T47D (cell line): ENCODE measurements at regions not wholly inside any gene's neighbourhood (a gene's known extent, or its start where the extent isn't known, plus 50 kb on each side); places are given as distances from the start of the nearest gene placed in this dataset.
"Not testable (repeated sequence)": the region's sequence is repeated elsewhere in the genome, so short reads cannot be mapped to it uniquely, and the experiment has no call there.

Experiments used
- DNase-seq, 2 experiments: peaks; one replicate each; pipeline versions ENCODE4 v3.0.0 to v3.0.0-alpha.2; 2011 to 2012; ENCODE audit warnings: low read depth in 1 of 2, low spot score in 1 of 2
- JUND ChIP-seq: IDR thresholded peaks from 2 replicates; pipeline ENCODE4 v1.6.1; 2012; ENCODE audit warnings: low read depth
- in situ Hi-C: cut with HindIII; loops from 2 replicates; pipeline ENCODE4 v1.10.0; 2016; ENCODE audit warnings: low sequenced_read_pairs, low pct_unique_long_range_greater_than_20kb

DNA sequence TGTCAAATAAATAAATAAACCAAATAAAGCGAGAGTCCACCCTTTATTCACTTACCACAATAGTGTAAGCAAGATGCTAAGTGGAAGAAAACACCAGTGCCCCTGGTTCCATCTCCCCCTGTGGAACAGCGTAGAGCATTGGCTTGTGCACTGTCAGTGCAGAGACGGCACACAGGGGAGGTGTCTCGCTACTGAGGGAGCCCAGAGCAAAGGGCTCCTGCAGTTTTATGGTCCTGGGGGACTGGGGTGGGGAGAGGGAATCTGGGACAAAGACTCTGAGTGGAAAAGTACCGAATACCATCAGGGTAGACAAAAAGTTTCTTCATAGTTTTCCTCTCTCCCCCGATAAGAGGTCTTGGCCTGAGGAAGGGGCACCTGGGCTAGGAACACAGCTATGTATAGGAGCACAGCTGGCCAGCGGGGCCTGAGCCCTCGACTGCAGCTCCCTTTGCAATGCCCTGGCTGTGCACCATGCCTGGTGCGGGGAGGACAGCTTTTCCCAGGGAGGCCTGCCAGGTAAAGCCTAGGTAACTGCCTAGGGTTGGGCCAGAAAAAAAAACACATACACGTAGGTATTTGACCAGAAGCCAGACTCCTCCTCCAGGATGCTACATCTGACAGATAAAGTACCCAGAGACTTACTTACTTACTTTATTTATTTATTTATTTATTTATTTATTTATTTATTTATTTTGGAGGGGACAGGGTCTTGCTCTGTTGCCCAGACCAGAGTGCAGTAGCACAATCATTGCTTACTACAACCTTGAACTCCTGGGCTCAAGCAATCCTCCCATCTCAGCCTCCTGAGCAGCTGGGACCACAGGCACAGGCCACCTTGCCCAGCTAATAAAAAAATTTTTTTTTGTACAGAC lies 88.8 kb upstream of the KIF5B start:
- DNase-seq, result no peak
- in situ Hi-C loops, result no loop called here
- no peak for TF ChIP-seq JUND

DNA sequence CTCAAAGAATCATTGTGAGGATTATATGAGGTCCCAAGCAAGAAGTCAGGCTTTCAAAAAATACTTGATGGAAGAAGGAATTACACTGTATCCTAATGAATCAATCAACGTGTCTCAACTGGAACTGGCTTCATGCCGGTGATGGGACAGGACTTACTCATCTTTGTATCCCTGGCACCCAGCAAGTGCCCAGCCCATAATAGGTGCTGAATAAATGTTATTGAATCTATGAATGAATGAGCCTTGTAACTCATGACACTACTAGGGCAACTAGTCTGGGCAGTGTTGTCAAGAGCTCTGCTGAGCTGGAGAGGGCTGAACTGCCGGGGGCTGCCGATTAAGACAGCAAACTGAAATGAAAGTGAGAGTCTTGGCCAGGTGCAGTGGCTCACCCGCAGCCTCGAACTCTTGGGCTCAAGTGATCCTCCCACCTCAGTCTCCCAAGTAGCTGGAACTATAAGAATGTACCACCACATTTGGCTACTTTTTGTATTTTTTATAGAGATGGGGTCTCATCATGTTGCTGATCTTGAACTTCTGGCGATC lies 87.2 kb upstream of the KIF5B start:
- no peak for DNase-seq
- no peak for TF ChIP-seq JUND
- in situ Hi-C loops, result no loop called here

DNA sequence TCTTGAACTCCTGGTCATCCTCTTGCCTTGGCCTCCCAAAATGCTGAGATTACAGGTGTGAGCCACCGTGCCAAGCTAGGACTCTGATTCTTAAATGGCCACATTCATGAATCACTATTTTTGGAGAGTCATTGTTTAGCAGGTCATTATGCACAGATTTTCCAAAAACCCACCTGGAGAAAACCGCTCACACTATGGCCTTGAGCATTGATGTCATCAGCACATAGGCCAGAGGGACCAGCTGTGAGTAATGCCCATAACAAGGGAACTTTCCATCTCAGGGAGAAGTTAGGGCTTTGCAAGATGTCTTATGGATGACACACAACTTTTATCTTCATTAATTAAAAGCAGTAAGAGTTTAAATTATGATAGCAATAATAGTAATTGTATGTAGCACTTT lies 86.4 kb upstream of the KIF5B start:
- DNase-seq, result no peak
- in situ Hi-C loops, result no loop called here
- no peak for TF ChIP-seq JUND

DNA sequence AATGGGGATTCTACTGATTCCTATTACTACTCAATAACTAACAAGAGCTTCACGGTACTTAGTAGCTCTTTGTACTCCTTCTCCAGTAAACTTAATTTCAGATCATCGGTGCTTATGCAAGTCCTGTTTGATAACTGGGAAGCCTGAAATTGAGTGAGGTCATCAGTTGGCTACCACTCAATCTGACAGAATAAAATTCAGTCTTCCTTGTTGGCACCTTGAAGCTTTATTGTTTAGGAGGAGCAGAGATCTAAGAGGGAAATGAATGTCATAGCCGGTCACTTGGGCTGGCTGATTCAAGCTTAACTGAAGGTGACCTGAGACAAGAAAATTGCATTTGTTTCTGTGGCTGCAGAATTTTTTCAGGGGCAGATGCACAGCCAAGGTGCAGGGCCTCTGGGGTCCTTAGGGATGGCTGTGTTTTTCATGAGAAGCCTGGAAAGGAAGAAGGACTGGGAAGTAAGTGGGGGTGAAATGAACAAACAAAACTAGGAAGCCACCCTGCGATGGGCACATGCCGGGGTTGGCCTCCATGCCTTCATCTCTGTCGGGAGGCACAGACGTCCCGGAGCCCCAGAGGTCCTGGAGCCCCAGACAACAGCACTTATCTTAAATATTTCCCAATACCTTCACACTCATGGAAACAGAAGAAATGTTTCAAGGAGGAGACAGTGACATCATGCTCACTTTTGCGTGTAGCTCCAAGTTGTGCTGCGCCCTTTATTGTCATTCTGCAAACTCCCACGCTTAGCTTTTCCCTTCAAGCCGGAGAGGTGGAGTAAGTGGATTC lies 85.0 kb upstream of the KIF5B start:
- in situ Hi-C loops, result no loop called here
- no peak for TF ChIP-seq JUND
- no peak for DNase-seq

DNA sequence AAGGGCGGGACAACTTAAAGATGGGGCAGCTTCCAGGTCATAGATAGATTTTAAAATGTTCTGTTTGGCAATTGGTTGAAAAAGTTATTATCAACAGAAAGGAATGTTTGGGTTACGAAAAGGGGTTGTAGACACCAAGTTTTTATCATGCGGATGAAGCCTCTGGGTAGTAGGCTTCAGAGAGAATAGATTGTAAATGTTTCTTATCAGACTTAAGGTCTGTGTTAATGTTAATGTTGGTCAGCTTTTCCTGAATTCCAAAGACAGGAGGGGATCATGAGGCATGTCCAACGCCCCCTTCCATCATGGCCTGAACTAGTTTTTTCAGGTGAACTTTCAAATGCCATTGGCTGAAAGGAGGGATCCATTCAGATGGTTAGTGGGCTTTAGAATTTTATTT lies 84.2 kb upstream of the KIF5B start:
- DNase-seq, result no peak
- TF ChIP-seq JUND, result no peak
- in situ Hi-C loops, result no loop called here

DNA sequence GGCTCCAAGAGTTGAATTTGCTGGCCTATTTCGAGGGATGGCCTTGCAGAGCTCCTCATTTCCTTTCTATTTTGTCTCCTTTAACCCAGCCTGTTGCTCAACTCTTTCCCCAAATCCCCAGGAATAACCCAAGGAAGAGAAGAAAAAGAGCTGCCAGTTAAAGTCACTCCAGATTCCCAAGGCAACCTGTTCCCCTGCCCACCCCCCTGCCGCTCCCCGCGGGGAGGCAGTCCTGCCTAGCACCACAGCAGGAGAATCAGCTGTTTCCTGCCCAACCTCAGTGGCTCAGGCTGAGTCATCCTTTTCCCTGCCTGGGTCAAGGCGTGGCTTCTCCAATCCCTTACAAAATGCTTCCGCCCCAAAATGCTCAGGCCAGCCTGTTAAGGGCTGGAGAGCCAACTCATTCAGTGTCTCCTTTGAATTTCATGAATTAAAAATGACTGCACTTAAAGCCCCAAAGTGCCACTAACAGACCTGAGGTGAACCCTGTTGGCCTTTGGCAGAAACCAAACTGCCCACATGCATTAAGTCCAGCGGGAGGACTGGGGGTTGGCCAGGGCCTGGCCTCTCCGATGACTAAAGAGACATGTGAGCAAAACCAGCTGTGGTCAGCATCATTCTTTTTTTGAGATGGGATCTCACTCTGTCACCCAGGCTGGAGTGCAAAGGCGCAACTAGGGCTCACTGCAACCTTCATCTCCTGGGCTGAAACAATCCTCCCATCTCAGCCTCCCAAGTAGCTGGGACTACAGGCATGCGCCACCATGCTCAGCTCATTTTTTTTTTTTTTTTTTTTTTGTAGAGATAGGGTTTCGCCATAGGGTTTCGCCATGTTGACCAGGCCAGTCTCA lies 83.2 kb upstream of the KIF5B start:
- no peak for TF ChIP-seq JUND
- in situ Hi-C loops, result no loop called here
- peak; percentile 12 to 60 for DNase-seq

DNA sequence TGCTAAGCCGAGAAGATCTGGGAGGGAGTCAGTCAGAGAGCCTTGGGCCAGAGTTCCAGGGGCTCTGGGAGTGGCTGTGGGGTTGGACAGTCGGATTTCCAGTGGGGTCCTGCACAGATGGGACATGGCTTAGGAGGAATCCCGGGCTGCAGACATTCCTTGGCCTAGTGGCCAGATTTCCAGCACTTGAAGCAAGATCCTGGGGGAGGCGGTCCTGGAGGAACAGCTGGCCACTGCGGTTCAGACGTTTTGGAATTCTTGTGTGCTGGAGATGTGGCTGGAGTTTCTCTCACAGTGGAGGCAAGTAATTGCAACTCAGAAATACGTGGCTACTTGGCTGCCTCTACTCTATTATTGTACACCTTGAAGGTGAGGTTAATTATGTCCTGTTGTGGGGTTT lies 80.7 kb upstream of the KIF5B start:
- DNase-seq, in situ Hi-C loops: not testable (repeated sequence)

DNA sequence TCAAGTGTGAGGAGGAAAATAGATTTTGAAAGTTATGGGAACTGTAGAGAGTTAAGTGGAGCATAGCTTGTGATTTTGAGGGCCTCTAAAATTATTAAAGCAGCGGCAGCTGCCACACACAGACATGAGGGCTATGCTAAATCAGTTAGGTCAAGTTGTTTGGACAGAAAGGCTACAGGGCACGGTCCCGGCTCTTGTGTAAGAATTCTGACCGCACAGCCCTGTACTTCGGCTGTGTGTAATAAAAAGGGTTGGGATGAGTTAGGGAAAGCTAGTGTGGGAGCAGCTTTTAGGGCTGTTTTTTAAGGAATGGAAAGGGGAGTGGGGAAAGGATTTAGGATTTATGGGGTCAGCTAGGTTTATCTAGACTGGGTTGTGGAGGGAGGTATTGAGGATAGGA lies 79.6 kb upstream of the KIF5B start:
- in situ Hi-C loops, DNase-seq: not testable (repeated sequence)

DNA sequence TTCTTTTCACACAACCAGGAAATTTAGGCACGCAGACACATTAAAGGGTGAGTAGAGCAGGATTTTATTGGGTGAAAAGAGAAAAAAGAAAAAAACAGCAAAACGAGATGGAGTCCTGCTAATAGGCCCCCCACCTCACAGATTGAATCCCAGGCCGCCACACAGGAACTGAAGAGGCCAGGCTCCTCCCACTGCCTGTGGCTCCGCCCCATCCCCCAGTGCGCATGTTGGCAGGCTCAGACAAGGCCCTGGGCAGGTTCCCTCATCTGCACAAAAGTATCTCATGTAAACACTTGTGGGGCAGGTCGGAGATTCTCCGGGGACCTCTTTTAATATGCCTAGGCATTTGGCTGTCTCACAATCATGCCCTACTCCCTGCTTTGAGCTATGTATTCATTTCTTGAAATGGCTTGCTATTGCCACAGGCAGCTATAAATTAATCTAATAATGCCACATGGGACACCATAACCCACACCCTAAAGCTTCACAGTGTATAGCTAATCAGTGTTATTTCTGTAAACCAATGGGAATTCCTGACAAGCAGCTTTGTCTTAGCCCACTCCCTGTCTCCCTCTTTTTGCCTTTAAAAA lies 76.2 kb upstream of the KIF5B start:
- TF ChIP-seq JUND, result no peak
- no peak for DNase-seq
- in situ Hi-C loops, result no loop called here

DNA sequence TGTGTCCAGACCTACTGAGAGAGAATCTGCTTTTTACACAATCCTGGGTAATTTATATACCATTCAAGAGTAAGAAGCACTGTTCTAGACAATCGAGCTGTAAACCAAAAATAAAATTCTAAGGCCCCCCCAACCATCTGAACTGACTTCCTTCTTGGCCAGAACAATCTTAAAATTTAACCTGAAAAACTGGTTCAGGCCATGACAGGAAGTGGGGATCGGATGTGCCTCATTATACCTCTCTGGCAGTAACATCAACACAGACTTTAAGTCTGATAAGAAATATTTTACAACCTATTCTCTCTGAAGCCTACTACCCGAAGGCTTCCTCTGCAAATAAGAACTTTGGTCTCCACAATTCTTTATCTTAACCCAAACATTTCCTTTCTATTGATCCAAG lies 75.2 kb upstream of the KIF5B start:
- in situ Hi-C loops, result no loop called here
- no peak for DNase-seq
- TF ChIP-seq JUND, result no peak

DNA sequence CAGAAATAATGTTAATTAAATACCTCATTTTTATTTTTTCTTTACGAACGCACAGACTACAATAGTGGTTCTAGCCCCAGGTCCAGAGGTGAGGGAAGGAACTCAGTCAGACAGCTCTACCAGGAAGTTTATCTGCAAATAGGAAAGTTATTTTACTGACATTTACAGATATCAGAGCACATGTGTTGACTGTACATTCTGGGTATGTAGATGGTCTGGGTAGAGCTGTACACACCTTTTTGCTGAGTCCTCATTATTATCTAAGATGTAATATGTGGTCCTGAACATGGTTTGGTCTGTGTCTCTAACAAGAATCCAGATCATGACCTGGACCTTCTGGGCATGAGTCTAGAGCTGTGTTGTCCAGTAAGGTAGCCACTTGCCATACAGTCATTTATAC lies 74.6 kb upstream of the KIF5B start:
- no peak for TF ChIP-seq JUND
- no peak for DNase-seq
- in situ Hi-C loops, result no loop called here

DNA sequence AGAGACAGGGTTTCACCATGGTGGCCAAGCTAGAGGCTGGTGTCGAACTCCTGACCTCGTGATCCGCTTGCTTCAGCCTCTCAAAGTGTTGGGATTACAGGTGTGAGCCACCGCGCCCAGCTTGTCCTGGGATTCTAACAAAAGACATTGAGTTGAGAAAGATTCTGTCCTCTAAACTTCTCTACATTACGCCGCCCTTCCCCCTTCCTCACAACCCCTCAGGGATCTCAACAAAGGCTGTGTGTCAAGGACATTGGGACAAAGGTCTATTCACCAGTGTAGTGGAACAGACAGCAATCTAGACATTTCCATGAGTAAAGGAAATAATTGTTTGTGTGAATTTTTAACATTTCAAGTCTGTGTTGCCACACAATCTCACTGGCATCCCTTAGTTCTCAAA lies 68.8 kb upstream of the KIF5B start:
- in situ Hi-C loops, result no loop called here
- no peak for TF ChIP-seq JUND
- no peak for DNase-seq
